HG03575 (cell line): ENCODE measurements at regions not wholly inside any gene's neighbourhood (a gene's known extent, or its start where the extent isn't known, plus 50 kb on each side); places are given as distances from the start of the nearest gene placed in this dataset.
"Not testable (repeated sequence)": the region's sequence is repeated elsewhere in the genome, so short reads cannot be mapped to it uniquely, and the experiment has no call there.

ENCODE experiments used
- ATAC-seq: cut with Tn5 transposase; IDR thresholded peaks from one replicate; pipeline ENCODE4 v1.9.1; 2021; ENCODE audit not compliant: unreplicated experiment, insufficient number of reproducible peaks, low FRiP score; ENCODE audit errors: extremely low read depth

- ATAC-seq, result no peak
Observed at GRCh38 chr5:30581198-30581935, 612.1 kb upstream of the CDH6 start.

DNA sequence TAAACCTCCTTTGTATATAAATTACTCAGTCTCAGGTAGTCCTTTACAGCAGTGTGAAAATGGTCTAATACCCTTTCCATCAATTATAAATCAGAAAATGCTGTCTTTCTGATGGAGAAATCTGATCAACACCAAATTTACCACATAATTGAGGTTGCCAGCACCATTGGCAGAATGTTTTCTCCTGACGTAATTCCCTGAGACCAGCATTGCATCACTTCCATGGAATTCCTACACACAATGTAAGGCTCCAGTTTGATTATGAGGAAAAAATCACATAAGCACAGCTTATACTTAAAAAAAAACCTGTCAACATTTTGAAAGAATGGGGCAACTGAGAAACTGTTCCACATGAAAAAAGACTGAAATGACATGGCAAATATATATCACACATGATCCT, 618.7 kb upstream of the CDH6 start:
- no peak for ATAC-seq

- ATAC-seq, result no peak
Observed at GRCh38 chr5:30572279-30572678, 621.2 kb upstream of the CDH6 start.

DNA sequence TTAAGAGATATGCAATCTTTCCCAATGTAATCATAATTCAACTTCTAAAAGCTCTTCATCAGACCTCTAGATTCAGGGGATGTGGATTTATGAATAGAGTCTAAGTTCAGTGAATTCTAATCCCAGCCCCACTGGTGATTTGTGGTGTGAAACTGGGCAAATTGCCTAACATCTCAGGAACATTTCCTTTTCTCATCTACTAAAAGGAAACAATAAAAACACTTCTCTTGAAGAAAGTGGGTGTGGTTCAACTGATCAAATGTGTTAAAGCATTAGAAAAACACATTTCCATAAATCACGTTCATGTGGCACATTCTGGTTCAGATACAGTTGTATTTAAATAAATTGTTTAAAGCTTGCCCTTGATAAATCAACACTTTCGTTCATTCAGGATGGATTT, 631.7 kb upstream of the CDH6 start:
- no peak for ATAC-seq

DNA sequence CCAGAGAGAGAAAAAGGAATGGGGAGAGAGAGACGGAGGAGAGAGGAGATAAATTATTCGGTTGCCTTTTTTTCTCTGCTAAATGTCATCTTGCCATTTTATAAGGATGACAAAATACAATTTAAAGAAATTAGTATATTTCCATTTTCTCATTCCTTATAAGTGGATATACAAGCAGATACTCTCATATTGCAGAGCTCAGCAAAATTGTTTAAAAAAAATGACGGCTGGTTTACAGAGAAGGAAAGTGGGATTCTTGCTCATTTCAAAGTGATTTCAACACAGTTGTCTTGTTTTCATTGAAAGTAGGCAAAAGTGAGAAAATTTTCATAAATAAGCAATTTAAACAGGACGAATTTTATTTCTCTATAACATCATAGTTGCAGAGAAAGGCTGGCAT, 641.9 kb upstream of the CDH6 start:
- no peak for ATAC-seq

DNA sequence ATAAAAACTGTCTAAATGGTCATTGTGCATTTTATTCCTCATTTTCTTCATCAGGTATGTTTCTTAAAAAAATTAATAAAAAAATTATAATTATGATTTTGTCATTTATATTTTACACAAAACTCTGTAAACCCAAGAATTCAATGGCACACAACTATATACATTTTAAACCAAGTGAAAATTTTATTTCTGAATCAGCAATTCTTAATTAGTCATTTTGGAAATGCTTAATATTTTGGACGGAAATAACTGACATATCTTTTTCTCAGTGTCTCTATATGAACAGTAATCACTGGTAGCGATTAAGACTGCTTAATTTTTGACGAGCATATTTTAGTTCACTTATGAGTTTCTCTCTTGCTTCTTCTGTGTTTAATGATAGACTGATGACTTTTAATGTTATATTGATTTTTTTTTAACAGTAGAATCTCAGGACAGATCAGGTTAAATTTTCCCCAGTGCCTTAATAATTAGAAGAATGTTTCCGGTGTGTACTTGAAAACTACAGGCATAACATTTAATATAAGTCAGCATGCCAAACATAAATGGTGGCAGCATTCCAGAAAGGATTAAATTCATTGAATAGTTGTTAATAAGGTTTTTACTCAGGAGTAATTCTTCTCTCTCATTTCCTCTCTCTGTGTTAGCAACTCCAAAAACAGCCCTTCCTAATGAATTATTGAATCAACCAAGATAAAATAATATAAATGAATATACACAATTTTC, 644.7 kb upstream of the CDH6 start:
- ATAC-seq, result no peak

- ATAC-seq, result no peak
Observed at GRCh38 chr5:30540150-30540549, 653.3 kb upstream of the CDH6 start.

- ATAC-seq, result no peak
Observed at GRCh38 chr5:30539004-30539634, 654.4 kb upstream of the CDH6 start.

DNA sequence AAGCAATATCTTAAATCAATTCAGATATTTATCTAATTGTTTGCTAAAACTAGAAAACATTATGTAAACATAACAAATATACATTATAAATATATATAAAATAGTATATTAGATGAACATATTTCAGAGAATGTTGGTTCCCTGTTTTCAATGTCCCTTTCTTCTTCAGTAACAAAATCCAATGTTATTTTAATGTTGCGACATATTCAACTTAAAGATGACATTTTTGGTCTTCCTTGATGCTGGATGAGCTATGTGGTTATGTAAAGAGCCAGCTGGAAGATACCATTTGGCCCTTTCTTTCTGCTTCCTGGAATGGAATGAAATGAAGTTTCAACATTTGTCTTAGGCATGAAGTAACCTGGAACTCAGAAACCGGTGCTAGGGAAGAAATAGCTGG, 668.1 kb upstream of the CDH6 start:
- ATAC-seq, result no peak

- no peak for ATAC-seq
Observed at GRCh38 chr5:30524428-30524827, 669.1 kb upstream of the CDH6 start.

- ATAC-seq, result no peak
Observed at GRCh38 chr5:30523061-30523460, 670.4 kb upstream of the CDH6 start.

DNA sequence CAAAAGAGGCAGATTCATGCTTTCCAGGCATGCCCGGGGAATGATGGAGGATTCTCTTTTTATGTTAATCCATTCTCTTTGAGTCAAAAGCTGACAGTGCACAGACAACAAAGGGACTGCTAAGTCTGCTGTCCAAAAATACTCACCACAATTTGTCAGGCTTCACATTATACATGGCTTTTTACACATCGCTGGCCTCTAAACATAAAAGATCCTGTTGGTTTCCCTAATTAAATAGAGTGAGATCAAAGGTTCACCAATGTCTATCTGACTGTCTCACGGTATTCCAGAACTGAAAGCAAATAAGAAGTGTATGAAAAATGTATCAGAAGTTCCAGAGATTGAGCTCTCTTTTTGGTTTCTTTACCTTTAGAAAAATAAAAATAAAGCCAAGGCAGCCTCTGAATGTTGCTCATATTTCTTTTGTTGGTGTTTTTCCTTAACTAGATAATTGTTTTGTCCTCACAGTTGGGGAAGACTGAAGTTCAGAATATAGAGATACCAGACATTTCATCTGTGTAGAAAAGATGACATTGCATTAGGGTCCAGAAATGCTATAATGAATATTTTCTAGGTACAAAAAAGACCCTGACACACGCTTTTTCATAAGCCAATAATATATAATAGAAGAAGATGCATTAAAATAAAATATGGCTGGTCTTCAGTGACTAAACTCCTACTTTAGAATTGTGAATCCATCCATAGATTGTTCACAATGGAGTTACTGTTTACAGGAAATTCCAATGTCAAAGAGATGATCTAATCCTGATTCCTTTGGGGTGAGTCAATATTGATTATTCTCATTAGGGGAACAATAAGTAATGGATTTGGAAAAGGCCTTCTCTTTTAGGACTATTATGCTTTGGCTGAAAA, 688.2 kb upstream of the CDH6 start:
- no peak for ATAC-seq

- no peak for ATAC-seq
Observed at GRCh38 chr5:30502277-30502676, 691.2 kb upstream of the CDH6 start.

DNA sequence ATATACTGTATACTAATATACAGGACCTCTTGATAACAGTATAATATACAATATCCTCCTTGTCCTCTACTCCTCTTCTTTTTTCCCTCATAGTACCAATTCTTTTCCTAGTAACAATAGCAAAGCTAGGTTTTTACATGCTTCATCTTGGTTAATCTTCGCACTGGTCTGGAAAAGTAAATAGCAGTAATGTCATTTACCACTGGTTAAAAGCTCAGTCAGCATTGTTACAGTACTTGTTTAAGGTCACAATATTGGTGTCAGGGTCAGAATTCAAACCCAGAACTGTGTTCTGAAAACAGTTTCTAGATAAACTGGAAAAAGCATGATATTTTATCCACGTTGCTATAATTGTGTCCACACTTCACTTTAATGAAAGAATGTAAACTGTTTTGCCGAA, 692.4 kb upstream of the CDH6 start:
- no peak for ATAC-seq

DNA sequence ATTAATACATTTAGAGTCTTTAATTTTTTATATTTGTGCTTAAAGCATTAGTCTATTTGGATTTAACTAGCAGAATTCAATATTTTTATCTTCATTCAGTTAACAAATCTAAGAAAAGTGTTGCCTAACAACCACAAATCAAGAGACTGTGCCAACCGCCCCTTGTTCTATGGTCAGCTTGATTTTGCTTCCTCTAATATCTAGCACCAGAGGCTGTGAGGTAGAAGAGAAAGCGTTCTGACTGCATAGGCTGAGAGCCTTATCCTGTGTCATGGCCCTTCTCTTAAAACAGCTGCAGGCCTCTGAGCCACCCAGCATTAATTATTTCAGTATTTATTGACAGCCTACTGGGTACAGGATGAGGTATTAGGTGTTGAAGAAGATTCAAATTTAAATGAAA, 693.0 kb upstream of the CDH6 start:
- no peak for ATAC-seq

- ATAC-seq, result no peak
Observed at GRCh38 chr5:30499402-30499801, 694.1 kb upstream of the CDH6 start.

- ATAC-seq, result no peak
Observed at GRCh38 chr5:30498972-30499371, 694.5 kb upstream of the CDH6 start.

- not testable (repeated sequence) for ATAC-seq
Observed at GRCh38 chr5:30498509-30498908, 695.0 kb upstream of the CDH6 start.

- not testable (repeated sequence) for ATAC-seq
Observed at GRCh38 chr5:30494113-30494512, 699.4 kb upstream of the CDH6 start.
